Left renal pelvis (tissue), 4 donors: ENCODE measurements at regions not wholly inside any gene's neighbourhood (a gene's known extent, or its start where the extent isn't known, plus 50 kb on each side); places are given as distances from the start of the nearest gene placed in this dataset.
"Not testable (repeated sequence)": the region's sequence is repeated elsewhere in the genome, so short reads cannot be mapped to it uniquely, and the experiment has no call there.

Experiments used
- DNase-seq, 4 donors: peaks; one replicate each; pipeline ENCODE4 v3.0.0-alpha.2; 2013; ENCODE audit warnings: low read depth in 4 of 4, low spot score in 3 of 4

GRCh38 chr9:134574686-134575085 lies 66.9 kb upstream of the COL5A1 start:
- DNase-seq = not testable (repeated sequence)

GRCh38 chr9:134575103-134575900 lies 66.3 kb upstream of the COL5A1 start:
- DNase-seq = no peak

- DNase-seq = no peak
Observed at GRCh38 chr9:134575901-134576176, 65.8 kb upstream of the COL5A1 start.

GRCh38 chr9:134585021-134585561 lies 56.5 kb upstream of the COL5A1 start:
- DNase-seq = no peak

DNA sequence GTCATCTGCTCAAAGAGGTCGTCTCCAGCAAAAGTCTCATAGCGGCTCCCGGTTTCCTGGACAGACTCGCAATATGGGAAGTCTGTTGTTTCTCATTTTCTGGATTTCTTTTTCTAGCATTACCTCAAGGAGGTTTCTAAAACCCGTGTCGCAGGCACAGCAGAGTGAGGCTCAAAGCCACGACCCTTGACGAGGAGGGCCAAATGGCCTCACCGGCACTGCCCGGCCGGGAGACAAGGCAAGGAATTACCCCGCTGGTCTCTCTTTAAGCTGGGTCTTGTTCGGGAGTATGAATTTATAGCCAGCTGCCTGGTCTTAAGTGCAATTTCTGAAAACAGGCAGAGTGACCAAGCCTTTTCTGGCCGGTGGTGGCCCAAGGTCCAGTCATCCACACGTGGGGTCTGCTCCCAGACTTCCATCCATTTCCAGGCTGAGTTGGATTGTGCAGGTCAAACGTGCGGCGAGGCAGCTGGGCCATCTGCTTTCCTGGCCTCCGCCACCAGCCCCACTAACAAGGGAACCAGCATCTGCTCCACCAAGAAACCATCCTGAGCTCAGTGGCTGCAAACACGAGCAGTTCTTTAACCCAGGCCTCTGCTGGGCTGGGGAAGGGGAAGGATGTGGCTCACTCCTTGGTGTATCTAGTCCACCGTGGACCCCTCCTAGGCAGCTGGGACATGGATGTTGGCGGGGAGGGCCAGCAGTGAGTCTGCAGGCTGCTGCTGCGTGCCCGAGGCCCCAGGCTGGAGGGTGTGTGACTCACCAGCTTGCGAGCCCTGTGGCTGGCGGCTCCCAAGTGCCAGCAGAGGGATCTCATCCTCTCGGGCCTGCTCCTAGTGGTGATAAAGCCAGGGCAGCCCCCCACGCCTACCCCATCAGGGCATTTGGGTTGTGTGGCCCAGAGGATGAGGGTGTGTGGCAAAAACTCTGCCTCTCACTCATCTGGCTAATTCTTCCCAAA lies 55.6 kb upstream of the COL5A1 start:
- no peak for DNase-seq

DNA sequence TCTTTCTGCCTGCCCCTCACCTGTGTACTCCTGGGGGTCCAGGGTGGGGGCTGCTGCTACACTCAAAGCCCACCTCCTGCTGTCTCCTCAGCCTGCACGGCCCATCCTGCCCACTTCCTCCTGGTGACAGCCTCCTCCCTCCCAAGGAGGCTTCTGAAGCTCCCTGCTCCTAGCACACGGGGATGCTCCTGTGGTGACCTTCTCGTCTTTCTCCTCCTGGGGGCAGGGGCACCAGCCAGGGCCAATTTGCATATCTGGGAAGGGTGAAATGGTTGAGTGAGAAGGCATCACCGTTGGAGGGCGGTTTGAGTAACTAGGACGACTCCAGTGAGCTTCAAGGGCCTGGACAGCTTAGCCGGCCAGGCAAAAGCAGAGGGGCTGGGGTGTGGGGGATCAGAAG lies 51.9 kb upstream of the COL5A1 start:
- DNase-seq = no peak

GRCh38 chr9:134590240-134591081 lies 51.1 kb upstream of the COL5A1 start:
- DNase-seq = no peak

DNA sequence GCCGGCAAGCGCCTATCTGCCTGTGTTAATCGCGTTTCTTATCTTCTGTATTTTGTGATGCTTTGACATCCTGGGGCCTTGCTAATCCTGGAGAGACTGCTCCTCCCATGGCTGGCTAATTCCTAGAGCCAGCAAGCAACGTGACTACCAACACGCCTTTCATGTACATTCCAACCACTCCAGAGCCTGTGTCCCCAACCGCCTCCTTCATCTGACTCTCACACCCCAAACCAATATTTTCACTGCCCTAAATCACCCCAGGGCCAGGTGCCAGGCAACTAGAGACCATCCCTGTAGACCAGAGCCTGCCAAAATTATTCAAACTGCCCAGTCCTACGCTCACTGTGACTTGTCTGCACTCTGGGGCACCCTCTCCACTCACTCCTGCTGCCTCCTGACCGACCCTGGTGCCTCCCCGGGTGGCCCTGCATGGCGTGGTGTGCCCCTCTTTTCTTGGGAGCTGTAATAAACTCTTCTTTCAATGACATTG lies 50.5 kb upstream of the COL5A1 start:
- no peak for DNase-seq

GRCh38 chr9:134591573-134591981 lies 50.0 kb upstream of the COL5A1 start:
- DNase-seq = no peak
